SK-N-SH treated with all-trans-retinoic acid at 6 μM for 48 hours (cell line): ENCODE measurements at regions not wholly inside any gene's neighbourhood (a gene's known extent, or its start where the extent isn't known, plus 50 kb on each side); places are given as distances from the start of the nearest gene placed in this dataset.

Experiments used
- ARNTL ChIP-seq: fragments of 450-650 bp; formaldehyde crosslinking; IDR thresholded peaks from 2 replicates; pipeline ENCODE4 v1.5.0; 2020; ENCODE audit warnings: low read depth, mild to moderate bottlenecking, moderate library complexity, borderline replicate concordance
- CREB5 ChIP-seq: fragments of 250-450 bp; sonication (Bioruptor Pico); IDR thresholded peaks from 2 replicates; pipeline ENCODE4 v1.5.1; 2020; ENCODE audit warnings: low read depth, mild to moderate bottlenecking, moderate library complexity
- CSDC2 ChIP-seq: fragments of 250-450 bp; sonication (Bioruptor Pico); IDR thresholded peaks from 2 replicates; pipeline ENCODE4 v1.5.0; 2020; ENCODE audit warnings: mild to moderate bottlenecking, moderate library complexity
- ESRRG ChIP-seq: fragments of 250-450 bp; sonication (Bioruptor Pico); IDR thresholded peaks from 2 replicates; pipeline ENCODE4 v1.6.1; 2021; ENCODE audit warnings: mild to moderate bottlenecking
- GLIS3 ChIP-seq: fragments of 250-450 bp; sonication (Bioruptor Pico); IDR thresholded peaks from 2 replicates; pipeline ENCODE4 v1.5.0; 2020; ENCODE audit warnings: mild to moderate bottlenecking, moderate library complexity
- PATZ1 ChIP-seq: fragments of 250-450 bp; sonication (Bioruptor Pico); IDR thresholded peaks from 2 replicates; pipeline ENCODE4 v1.8.0; 2020; ENCODE audit warnings: mild to moderate bottlenecking, moderate library complexity, borderline replicate concordance
- RARB ChIP-seq: fragments of 250-450 bp; sonication (Bioruptor Pico); IDR thresholded peaks from 2 replicates; pipeline ENCODE4 v1.8.0; 2021; ENCODE audit warnings: mild to moderate bottlenecking, moderate library complexity
- SNAI2 ChIP-seq: fragments of 250-450 bp; sonication (Bioruptor Pico); IDR thresholded peaks from 2 replicates; pipeline ENCODE4 v1.5.0; 2020; ENCODE audit warnings: mild to moderate bottlenecking, moderate library complexity
- ZC3H10 ChIP-seq: fragments of 250-450 bp; sonication (Bioruptor Pico); IDR thresholded peaks from 2 replicates; pipeline ENCODE4 v1.5.1; 2021; ENCODE audit warnings: mild to moderate bottlenecking, moderate library complexity
- ZFP3 ChIP-seq: fragments of 250-450 bp; sonication (Bioruptor Pico); IDR thresholded peaks from 2 replicates; pipeline ENCODE4 v1.5.0; 2020; ENCODE audit warnings: mild to moderate bottlenecking, moderate library complexity
- ZNF565 ChIP-seq: fragments of 450-650 bp; formaldehyde crosslinking; conservative IDR thresholded peaks from 2 replicates; pipeline ENCODE4 v1.5.0; 2020; ENCODE audit warnings: low read depth, mild to moderate bottlenecking, moderate library complexity

DNA sequence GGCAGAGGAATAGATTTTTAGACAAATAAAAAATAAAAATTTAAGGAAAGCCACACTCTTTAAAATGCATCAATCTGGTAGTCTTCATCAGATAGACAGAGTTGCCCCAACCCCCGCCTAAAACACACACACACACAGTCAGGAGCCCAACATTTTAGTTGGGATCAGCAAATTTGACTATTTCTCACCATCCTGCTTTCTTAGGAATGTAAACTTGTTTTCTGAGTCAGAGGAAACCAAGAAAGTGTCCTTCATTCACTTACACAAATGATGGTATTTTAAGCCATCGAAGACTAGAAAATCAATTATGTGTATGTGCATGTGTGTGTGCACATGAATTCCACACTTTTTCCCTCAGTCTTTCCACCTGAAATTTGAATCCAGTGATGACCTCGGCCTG lies 1657.5 kb downstream of the SLITRK1 start:
- no peak for TF ChIP-seq SNAI2 (CRISPR knock-in tag)
- no peak for TF ChIP-seq PATZ1 (CRISPR knock-in tag)
- TF ChIP-seq CREB5 (CRISPR knock-in tag): no peak
- TF ChIP-seq RARB (CRISPR knock-in tag): no peak
- no peak for TF ChIP-seq ARNTL (CRISPR knock-in tag)
- TF ChIP-seq ZNF565 (CRISPR knock-in tag): no peak
- TF ChIP-seq GLIS3: no peak
- no peak for TF ChIP-seq ESRRG (CRISPR knock-in tag)
- no peak for TF ChIP-seq ZFP3
- TF ChIP-seq ZC3H10: no peak
- TF ChIP-seq CSDC2: no peak
